ENCODE measurements at regions not wholly inside any gene's neighbourhood (a gene's known extent, or its start where the extent isn't known, plus 50 kb on each side); places are given as distances from the start of the nearest gene placed in this dataset.
"Not testable (repeated sequence)": the region's sequence is repeated elsewhere in the genome, so short reads cannot be mapped to it uniquely, and the experiment has no call there.

DNA sequence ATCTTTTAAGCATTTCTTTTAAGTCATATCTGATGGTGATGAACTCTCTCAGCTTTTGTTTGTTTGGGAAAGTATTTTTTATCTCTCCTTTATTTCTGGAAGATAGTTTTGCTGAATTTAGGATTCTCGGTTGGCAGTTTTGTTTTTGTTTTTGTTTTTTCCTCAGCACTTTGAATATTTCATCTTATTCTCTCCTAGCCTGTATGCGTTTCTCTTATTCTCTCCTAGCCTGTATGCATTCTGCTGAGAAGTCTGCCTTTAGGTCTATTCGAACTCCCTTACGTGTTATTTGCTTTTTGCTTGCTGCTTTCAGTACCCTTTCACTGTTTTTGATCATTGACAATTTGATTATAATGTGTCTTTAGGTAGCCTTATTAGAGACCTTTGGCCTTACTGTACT is 787.8 kb upstream of the FAM174A start:
- no peak overlapping the region for H3K4me3 Mint-ChIP-seq
- H3K4me1 Mint-ChIP-seq: no peaks in the 10 kb centered on the region
- H3K27ac Mint-ChIP-seq: no peak overlapping the region
- peaks cover 8% of the 10 kb centered on the region for H3K9me3 Mint-ChIP-seq
- no peaks in the 10 kb centered on the region for H3K36me3 Mint-ChIP-seq
- no peak for DNase-seq
- no peaks in the 10 kb centered on the region for H3K27me3 Mint-ChIP-seq

- H3K9me3 Mint-ChIP-seq, H3K4me3 Mint-ChIP-seq, H3K4me1 Mint-ChIP-seq, DNase-seq, H3K36me3 Mint-ChIP-seq, H3K27ac Mint-ChIP-seq, H3K27me3 Mint-ChIP-seq: not testable (repeated sequence)
These were observed 802.0 kb upstream of the FAM174A start for GRCh38 chr5:99733146-99733545.

DNA sequence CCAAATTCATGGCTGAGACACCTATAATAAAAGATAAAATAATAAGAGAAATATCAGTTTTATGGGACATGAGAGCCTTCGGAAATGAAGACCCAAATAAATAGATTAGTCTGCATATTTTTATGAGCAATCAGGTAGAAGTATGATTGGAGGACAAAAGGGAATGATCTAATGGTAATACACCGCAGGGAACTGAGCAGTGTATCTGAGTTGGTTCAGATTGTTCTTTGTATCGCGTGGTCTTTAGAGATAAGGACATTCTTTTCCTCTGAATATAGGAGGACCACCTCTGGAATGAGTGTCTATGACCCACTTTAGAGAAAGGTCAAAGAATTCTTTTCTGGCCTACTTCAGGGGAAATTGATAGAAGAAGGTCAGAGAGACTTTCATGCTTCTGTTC is 801.8 kb upstream of the CHD1 start:
- not testable (repeated sequence) for DNase-seq, H3K36me3 Mint-ChIP-seq, H3K9me3 Mint-ChIP-seq, H3K4me1 Mint-ChIP-seq, H3K27ac Mint-ChIP-seq, H3K27me3 Mint-ChIP-seq, H3K4me3 Mint-ChIP-seq

GRCh38 chr5:99724732-99725290 is 796.0 kb upstream of the CHD1 start:
- Mint-ChIP-seq H3K27ac (no peak overlapping the region), H3K27me3 (no peaks in the 10 kb centered on the region)

GRCh38 chr5:99721506-99721905 is 792.7 kb upstream of the CHD1 start:
- H3K9me3 Mint-ChIP-seq: no peaks in the 10 kb centered on the region
- no peak for DNase-seq
- no peak overlapping the region for H3K27ac Mint-ChIP-seq
- no peak overlapping the region for H3K4me3 Mint-ChIP-seq
- H3K36me3 Mint-ChIP-seq: no peaks in the 10 kb centered on the region
- H3K4me1 Mint-ChIP-seq: no peaks in the 10 kb centered on the region
- H3K27me3 Mint-ChIP-seq: no peaks in the 10 kb centered on the region

More at GRCh38 chr5:99724732-99725290, 796.0 kb upstream of the CHD1 start:
- H3K4me1 Mint-ChIP-seq: no peaks in the 10 kb centered on the region
- no peaks in the 10 kb centered on the region for H3K9me3 Mint-ChIP-seq
- no peak for DNase-seq
- H3K36me3 Mint-ChIP-seq: no peaks in the 10 kb centered on the region
- no peak overlapping the region for H3K4me3 Mint-ChIP-seq

DNA sequence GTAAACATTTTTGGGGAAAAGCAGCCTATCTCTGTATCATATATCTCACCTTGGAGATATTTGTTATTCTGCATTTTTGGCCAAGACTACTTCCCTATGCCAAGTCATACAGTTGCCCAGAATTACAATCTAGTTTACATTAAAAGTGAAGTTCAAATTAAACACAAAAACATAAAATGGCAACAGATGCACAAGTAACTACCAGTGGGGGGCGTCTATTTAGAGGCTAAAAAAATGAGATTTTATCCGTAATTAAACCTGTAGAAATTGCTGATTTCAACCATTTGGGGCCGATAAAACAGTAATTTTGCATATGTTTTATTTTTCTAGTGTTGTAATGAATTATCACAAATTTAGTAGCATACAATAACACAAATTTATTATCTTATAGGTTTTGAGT is 787.1 kb upstream of the CHD1 start:
- no peak overlapping the region for H3K27ac Mint-ChIP-seq
- no peaks in the 10 kb centered on the region for H3K36me3 Mint-ChIP-seq

DNA sequence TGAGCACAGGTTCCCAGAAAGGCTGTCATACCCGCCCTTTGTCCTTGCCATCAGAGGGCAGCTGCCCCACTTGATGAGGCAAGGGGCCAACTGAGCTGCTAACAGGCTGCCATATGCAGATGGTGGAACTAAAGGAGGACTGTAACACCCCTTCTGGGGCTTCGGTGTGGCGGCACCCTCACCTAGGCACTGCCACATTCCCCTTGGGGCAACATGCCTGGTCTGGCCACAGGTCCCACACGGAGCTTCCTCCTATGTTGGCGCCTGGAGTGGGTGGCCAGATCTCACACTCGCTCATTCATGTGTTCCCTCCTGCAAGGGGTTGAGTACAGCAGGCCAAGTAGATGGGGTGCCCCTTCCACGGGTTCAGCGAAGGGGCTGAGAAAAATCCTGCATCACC is 777.4 kb upstream of the CHD1 start:
- Mint-ChIP-seq H3K36me3 (no peaks in the 10 kb centered on the region), H3K4me1 (no peaks in the 10 kb centered on the region), H3K9me3 (peaks cover 5% of the 10 kb centered on the region), H3K4me3 (no peak overlapping the region), H3K27ac (no peak overlapping the region), H3K27me3 (no peaks in the 10 kb centered on the region)
- DNase-seq: no peak

More for the DNA sequence above, 787.1 kb upstream of the CHD1 start:
- DNase-seq: no peak
- Mint-ChIP-seq H3K27me3 (no peaks in the 10 kb centered on the region), H3K4me3 (no peak overlapping the region), H3K9me3 (no peaks in the 10 kb centered on the region), H3K4me1 (no peaks in the 10 kb centered on the region)

DNA sequence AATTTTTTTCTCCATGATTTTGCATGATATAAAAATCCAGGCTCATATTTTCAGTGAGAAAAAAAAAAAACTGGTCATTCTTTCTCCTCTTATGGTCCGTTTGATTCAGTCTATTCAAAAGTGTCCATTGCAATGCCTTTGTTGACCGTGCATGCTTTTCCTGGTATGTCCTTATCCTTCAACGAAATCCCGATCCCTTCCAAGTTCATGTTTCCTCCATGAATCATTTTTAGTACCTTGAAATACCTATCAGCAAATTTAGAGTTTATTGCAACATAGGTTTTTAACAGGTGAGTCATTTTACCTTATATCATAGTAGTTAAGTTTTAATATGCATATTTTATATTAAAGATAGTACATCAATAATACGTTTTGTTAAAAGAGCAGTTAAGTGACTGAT is 773.8 kb upstream of the CHD1 start:
- Mint-ChIP-seq H3K4me1 (no peaks in the 10 kb centered on the region), H3K4me3 (no peak overlapping the region), H3K9me3 (peaks cover 4% of the 10 kb centered on the region), H3K27ac (no peak overlapping the region), H3K36me3 (no peaks in the 10 kb centered on the region), H3K27me3 (no peaks in the 10 kb centered on the region)
- no peak for DNase-seq

- H3K27me3 Mint-ChIP-seq: no peaks in the 10 kb centered on the region
- no peaks in the 10 kb centered on the region for H3K4me1 Mint-ChIP-seq
- no peak overlapping the region for H3K4me3 Mint-ChIP-seq
- peaks cover 3% of the 10 kb centered on the region for H3K9me3 Mint-ChIP-seq
- H3K36me3 Mint-ChIP-seq: no peaks in the 10 kb centered on the region
- no peak for DNase-seq
- H3K27ac Mint-ChIP-seq: no peak overlapping the region
These were observed 766.1 kb upstream of the CHD1 start for GRCh38 chr5:99694884-99695283.

GRCh38 chr5:99686538-99686937 is 757.7 kb upstream of the CHD1 start:
- H3K4me3 Mint-ChIP-seq: no peak overlapping the region
- H3K4me1 Mint-ChIP-seq: no peaks in the 10 kb centered on the region
- H3K27ac Mint-ChIP-seq: no peak overlapping the region
- no peak for DNase-seq
- H3K36me3 Mint-ChIP-seq: no peaks in the 10 kb centered on the region
- no peaks in the 10 kb centered on the region for H3K27me3 Mint-ChIP-seq
- peaks cover 4% of the 10 kb centered on the region for H3K9me3 Mint-ChIP-seq

GRCh38 chr5:99675974-99676373 is 747.2 kb upstream of the CHD1 start:
- DNase-seq: no peak
- Mint-ChIP-seq H3K27me3 (no peaks in the 10 kb centered on the region), H3K4me1 (no peaks in the 10 kb centered on the region), H3K4me3 (no peak overlapping the region), H3K9me3 (no peaks in the 10 kb centered on the region), H3K36me3 (no peaks in the 10 kb centered on the region), H3K27ac (no peak overlapping the region)

DNA sequence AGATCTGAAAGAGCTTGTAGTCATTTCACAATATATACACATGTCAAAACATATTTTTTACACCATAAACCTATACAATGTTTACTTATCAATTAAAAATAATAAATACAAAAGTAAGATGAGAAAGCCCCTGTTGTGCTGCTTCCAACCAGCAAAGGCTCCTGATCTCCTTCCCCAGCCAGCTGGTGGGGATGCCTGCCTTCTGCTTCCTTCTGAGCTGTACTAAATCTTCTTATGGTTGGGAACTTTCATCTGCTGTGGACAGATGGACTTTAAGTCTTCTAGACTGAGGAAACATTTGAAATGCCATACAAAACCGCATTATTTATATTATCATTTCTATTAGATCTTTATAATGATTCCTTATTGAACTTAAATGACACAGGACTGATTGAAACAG is 745.3 kb upstream of the CHD1 start:
- Mint-ChIP-seq H3K4me1 (no peaks in the 10 kb centered on the region), H3K27me3 (no peaks in the 10 kb centered on the region), H3K36me3 (no peaks in the 10 kb centered on the region), H3K27ac (no peak overlapping the region), H3K9me3 (no peaks in the 10 kb centered on the region), H3K4me3 (no peak overlapping the region)
- no peak for DNase-seq

- Mint-ChIP-seq H3K36me3 (no peaks in the 10 kb centered on the region), H3K4me3 (no peak overlapping the region), H3K27ac (no peak overlapping the region), H3K27me3 (no peaks in the 10 kb centered on the region), H3K9me3 (no peaks in the 10 kb centered on the region), H3K4me1 (no peaks in the 10 kb centered on the region)
- DNase-seq: no peak
These were observed 736.2 kb upstream of the CHD1 start for GRCh38 chr5:99664972-99665371.

DNA sequence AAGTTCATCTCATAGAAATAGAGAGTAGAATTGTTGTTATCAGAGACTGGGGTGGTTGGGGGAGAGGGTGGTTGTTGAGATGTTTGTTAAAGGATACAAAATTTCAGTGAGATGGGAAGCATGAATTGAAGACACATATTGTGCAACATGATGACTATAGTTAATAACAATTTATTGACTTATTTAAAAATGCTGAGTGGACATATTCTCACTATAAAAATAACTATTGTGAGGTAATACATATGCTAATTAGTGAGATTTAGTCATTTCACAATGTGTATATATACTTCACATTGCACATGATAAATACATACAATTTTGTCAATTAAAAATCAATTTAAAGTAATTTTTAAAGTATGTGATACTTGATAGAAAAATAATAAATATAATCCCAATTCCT is 722.5 kb upstream of the CHD1 start:
- Mint-ChIP-seq H3K27me3 (no peaks in the 10 kb centered on the region), H3K4me1 (no peaks in the 10 kb centered on the region), H3K9me3 (no peaks in the 10 kb centered on the region), H3K36me3 (no peaks in the 10 kb centered on the region), H3K4me3 (no peak overlapping the region), H3K27ac (no peak overlapping the region)
- no peak for DNase-seq

DNA sequence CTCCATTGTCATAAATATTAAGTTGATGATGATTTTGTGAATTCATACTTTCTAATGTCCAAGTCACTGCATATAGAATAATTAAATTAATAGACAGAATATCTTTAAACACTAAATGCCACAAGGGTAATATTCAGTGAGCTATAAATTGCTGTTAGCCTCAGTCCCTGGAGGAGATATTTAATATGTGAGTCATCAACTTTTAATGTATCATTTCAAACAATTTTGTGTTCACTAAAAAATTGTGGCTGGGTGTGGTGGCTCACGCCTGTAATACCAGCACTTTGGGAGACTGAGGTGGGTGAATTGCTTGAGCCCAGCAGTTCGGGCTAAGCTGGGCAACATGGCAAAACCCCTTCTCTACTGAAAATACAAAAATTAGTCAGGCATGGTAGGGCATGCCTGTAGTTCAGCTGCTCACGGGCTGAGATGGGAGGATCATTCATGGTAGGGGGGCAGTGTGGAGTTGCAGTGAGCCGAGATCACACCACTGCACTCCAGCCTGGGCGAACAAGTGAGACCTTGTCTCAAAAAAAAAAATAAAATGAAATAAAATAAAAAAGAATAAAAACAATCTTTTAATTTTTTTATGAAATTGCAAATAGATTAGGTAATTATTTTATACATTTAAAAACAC is 717.3 kb upstream of the CHD1 start:
- Mint-ChIP-seq H3K9me3 (peaks cover 2% of the 10 kb centered on the region), H3K27me3 (no peaks in the 10 kb centered on the region), H3K4me3 (no peak overlapping the region), H3K27ac (no peak overlapping the region), H3K36me3 (no peaks in the 10 kb centered on the region), H3K4me1 (no peaks in the 10 kb centered on the region)
- no peak for DNase-seq

DNA sequence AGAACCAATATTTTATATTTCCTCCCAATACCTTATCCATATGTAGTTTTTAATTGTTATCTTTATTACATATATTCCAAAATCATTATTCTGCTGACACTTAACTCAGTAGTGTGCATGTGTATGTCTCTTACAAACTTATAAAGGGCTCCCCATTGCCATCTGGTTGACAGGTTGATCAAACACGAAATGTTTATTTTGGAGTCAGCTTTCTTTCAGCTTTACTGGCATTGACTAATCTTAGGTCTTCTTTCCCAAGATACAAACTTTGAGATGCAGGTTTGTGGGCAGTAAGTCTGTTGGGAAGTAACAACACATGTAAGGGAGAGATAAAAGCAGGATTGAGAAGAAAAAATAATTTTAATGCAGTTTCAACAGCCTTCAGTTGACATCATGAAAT is 716.0 kb upstream of the CHD1 start:
- H3K4me3 Mint-ChIP-seq: no peak overlapping the region
- no peaks in the 10 kb centered on the region for H3K36me3 Mint-ChIP-seq
- H3K27me3 Mint-ChIP-seq: no peaks in the 10 kb centered on the region
- no peak overlapping the region for H3K27ac Mint-ChIP-seq
- no peaks in the 10 kb centered on the region for H3K4me1 Mint-ChIP-seq
- peaks cover 2% of the 10 kb centered on the region for H3K9me3 Mint-ChIP-seq
- no peak for DNase-seq

Measured in activated naive CD8-positive, alpha-beta T cell treated with anti-CD3 and anti-CD28 coated beads for 36 hours (primary cell).